ENCODE measurements at regions not wholly inside any gene's neighbourhood (a gene's known extent, or its start where the extent isn't known, plus 50 kb on each side); places are given as distances from the start of the nearest gene placed in this dataset.
A peak's percentile ranks its signal among the peaks of the same experiment; 100 is the strongest.

DNA sequence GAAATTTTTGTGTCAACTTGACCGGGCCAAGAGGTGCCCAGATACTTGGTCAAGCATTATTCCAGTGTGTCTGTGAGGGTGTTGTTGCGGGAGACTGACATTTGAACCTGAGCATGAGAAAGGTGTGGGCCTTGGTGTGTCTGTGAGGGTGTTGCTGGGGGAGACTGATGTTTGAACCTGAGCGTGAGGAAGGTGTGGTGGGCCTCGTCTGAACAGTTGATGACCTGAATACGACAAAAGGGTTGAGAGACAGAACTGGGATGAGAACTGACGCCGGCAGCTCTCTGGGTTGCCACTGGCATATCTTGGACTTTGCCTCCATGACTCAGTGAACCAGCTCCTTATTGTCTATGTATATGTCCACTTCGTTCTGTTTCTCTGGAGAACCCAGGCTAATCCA is 240.5 kb downstream of the ERMARD start:
- no peaks in the 10 kb centered on the region for H3K36me3 Mint-ChIP-seq

DNA sequence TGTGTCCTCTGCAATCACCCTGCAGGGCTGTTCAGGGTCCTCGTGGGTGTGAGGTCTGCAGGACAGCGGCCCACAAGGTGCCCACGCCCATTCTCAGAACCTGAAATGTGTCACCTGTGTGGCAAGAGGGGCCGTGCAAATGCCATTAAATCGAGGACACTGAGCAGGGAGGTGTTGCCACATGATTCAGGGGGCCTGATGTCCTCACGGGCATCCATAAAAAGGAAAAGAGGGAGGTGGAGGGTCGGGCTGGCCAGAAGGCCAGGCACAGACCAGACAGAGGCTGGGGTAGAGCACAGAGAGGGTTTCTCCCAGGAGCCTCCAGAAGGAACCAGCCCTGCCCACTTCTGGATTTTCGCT is 239.6 kb downstream of the ERMARD start:
- Histone ChIP-seq H3K4me1 (ENCODE audit: control insufficient read depth, insufficient read depth, low read length) (peaks cover 45% of the 10 kb centered on the region), H3K27ac (ENCODE audit: low read length) (no peak overlapping the region), H3K36me3 (ENCODE audit: control insufficient read depth, insufficient read depth, low read length) (no peaks in the 10 kb centered on the region), H3K9me3 (ENCODE audit: control insufficient read depth, insufficient read depth, low read length) (no peaks in the 10 kb centered on the region), H3K27me3 (ENCODE audit: control insufficient read depth, insufficient read depth, low read length) (no peaks in the 10 kb centered on the region), H3K4me3 (ENCODE audit: low read length) (no peak overlapping the region)
- Mint-ChIP-seq H3K4me3 (no peak overlapping the region), H3K36me3 (no peaks in the 10 kb centered on the region), H3K9me3 (no peaks in the 10 kb centered on the region), H3K4me1 (peaks cover 14 to 29% of the 10 kb centered on the region in 2 donors), H3K27me3 (ENCODE audit: low read depth in 2 of 2) (peaks cover 17 to 21% of the 10 kb centered on the region in 2 donors), H3K27ac (no peak overlapping the region)
- ATAC-seq = no peak
- intact Hi-C loops (cut with micrococcal nuclease) = no loop called here
- no peak for DNase-seq
- 78% methylated on average over 8 of the region's 8 CpGs for WGBS (ENCODE audit: insufficient coverage)
- TF ChIP-seq, protein P1, sequence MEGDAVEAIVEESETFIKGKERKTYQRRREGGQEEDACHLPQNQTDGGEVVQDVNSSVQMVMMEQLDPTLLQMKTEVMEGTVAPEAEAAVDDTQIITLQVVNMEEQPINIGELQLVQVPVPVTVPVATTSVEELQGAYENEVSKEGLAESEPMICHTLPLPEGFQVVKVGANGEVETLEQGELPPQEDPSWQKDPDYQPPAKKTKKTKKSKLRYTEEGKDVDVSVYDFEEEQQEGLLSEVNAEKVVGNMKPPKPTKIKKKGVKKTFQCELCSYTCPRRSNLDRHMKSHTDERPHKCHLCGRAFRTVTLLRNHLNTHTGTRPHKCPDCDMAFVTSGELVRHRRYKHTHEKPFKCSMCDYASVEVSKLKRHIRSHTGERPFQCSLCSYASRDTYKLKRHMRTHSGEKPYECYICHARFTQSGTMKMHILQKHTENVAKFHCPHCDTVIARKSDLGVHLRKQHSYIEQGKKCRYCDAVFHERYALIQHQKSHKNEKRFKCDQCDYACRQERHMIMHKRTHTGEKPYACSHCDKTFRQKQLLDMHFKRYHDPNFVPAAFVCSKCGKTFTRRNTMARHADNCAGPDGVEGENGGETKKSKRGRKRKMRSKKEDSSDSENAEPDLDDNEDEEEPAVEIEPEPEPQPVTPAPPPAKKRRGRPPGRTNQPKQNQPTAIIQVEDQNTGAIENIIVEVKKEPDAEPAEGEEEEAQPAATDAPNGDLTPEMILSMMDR (IDR thresholded peaks at IDR 0.05) = no peak

More for the DNA sequence above, 240.5 kb downstream of the ERMARD start:
- WGBS (ENCODE audit: insufficient coverage) = 93% methylated on average over 8 of the region's 8 CpGs
- Histone ChIP-seq H3K36me3 (ENCODE audit: control insufficient read depth, insufficient read depth, low read length) (no peaks in the 10 kb centered on the region), H3K27me3 (ENCODE audit: control insufficient read depth, insufficient read depth, low read length) (no peaks in the 10 kb centered on the region), H3K9me3 (ENCODE audit: control insufficient read depth, insufficient read depth, low read length) (no peaks in the 10 kb centered on the region), H3K4me1 (ENCODE audit: control insufficient read depth, insufficient read depth, low read length) (peaks cover 45% of the 10 kb centered on the region), H3K27ac (ENCODE audit: low read length) (no peak overlapping the region), H3K4me3 (ENCODE audit: low read length) (no peak overlapping the region)
- peaks cover 17 to 23% of the 10 kb centered on the region in 2 donors for H3K27me3 Mint-ChIP-seq (ENCODE audit: low read depth in 2 of 2)
- intact Hi-C loops (cut with micrococcal nuclease) = no loop called here
- TF ChIP-seq, protein P1 (IDR thresholded peaks at IDR 0.05) = no peak
- peaks cover 14 to 29% of the 10 kb centered on the region in 2 donors for H3K4me1 Mint-ChIP-seq
- H3K4me3 Mint-ChIP-seq = no peak overlapping the region
- no peaks in the 10 kb centered on the region for H3K9me3 Mint-ChIP-seq
- no peak for ATAC-seq
- H3K27ac Mint-ChIP-seq = no peak overlapping the region
- DNase-seq = no peak

DNA sequence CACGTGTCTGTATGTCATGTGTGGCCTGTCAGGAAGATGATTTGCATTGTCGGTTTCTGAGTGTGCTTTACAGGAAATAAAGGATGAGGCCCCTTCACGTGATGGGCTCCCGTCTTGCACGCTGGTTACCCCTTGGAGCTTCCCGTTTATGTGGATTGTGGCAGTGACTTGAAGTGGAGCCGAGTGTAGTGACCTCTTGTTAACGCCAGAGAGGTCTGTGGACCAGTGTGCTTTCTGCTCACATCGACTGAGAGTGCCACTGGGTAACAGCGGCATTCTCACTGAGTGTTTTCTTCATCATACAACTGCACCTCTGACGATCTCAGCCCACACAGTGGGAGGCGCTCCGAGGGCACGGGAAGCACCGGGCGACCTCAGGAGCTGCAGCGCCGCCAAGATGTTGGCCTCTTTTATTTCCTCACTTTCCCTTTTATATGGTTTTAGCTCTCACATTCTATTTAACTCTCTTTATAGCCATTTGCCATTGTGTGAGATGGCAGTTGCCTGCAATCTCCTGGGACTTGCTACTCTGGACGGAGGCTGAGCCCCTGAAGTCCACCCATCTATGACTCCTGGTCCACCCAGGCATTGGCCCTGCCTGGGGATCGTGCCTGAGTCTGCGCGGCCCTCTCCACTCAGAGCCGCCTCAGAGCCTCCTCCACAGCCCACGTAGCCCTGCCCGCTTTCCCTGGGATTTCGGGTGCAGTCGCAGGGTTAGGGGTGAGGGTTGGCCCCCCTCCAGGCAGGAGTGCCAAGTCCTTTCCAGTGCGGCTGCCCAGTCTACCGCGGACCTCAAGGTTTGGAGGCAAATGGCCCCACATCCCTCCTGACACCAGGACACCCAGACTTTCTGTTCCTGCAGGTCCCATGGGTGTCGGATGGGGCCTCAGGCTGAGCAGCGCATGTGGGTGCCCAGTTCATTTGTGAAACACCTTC is 238.9 kb downstream of the ERMARD start:
- Histone ChIP-seq H3K27ac (ENCODE audit: low read length) (no peak overlapping the region), H3K36me3 (ENCODE audit: control insufficient read depth, insufficient read depth, low read length) (no peaks in the 10 kb centered on the region), H3K4me3 (ENCODE audit: low read length) (no peak overlapping the region), H3K27me3 (ENCODE audit: control insufficient read depth, insufficient read depth, low read length) (no peaks in the 10 kb centered on the region), H3K4me1 (ENCODE audit: control insufficient read depth, insufficient read depth, low read length) (peaks cover 45% of the 10 kb centered on the region), H3K9me3 (ENCODE audit: control insufficient read depth, insufficient read depth, low read length) (no peaks in the 10 kb centered on the region)
- WGBS (ENCODE audit: insufficient coverage) = 40% methylated on average over 31 of the region's 32 CpGs
- no peak overlapping the region for H3K4me3 Mint-ChIP-seq
- no peaks in the 10 kb centered on the region for H3K9me3 Mint-ChIP-seq
- ATAC-seq = peak; percentile 45 to 89 (median 84)
- peak; percentile 27 to 71 for DNase-seq
- peaks cover 14 to 29% of the 10 kb centered on the region in 2 donors for H3K4me1 Mint-ChIP-seq
- H3K27ac Mint-ChIP-seq = peak overlapping the region in 1 of 2 donors; percentile 5
- TF ChIP-seq, protein P1 (IDR thresholded peaks at IDR 0.05) = no peak
- no peaks in the 10 kb centered on the region for H3K36me3 Mint-ChIP-seq
- H3K27me3 Mint-ChIP-seq (ENCODE audit: low read depth in 2 of 2) = peaks cover 15 to 17% of the 10 kb centered on the region in 2 donors
- intact Hi-C loops (cut with micrococcal nuclease) = no loop called here

All from natural killer cell (primary cell).